Skeletal muscle satellite cell (primary cell): ENCODE measurements at regions not wholly inside any gene's neighbourhood (a gene's known extent, or its start where the extent isn't known, plus 50 kb on each side); places are given as distances from the start of the nearest gene placed in this dataset.

ENCODE experiments used
- H3K27me3 ChIP-seq: 2 replicates; pipeline ENCODE4 v1.7.0; 2013; ENCODE audit warnings: low read length; ENCODE audit not compliant: control insufficient read depth, insufficient read depth
- H3K36me3 ChIP-seq: 2 replicates; pipeline ENCODE4 v1.7.0; 2013; ENCODE audit warnings: mild to moderate bottlenecking, control low read depth, low read length; ENCODE audit not compliant: insufficient read depth
- H3K4me1 ChIP-seq: 2 replicates; pipeline ENCODE4 v1.7.0; 2013; ENCODE audit warnings: low read length; ENCODE audit not compliant: control insufficient read depth, insufficient read depth
- H3K4me2 ChIP-seq: 2 replicates; pipeline ENCODE4 v1.7.0; 2013; ENCODE audit warnings: mild to moderate bottlenecking, low read length
- H3K4me3 ChIP-seq: 2 replicates; pipeline ENCODE4 v1.7.0; 2013; ENCODE audit warnings: low read length
- H3K9ac ChIP-seq: 2 replicates; pipeline ENCODE4 v1.7.0; 2013; ENCODE audit warnings: mild to moderate bottlenecking, low read depth, low read length, moderate library complexity
- H3K9me3 ChIP-seq: replicated peaks from 2 replicates; pipeline ENCODE4 v1.7.0; 2013; ENCODE audit warnings: mild to moderate bottlenecking, control low read depth, low read length

DNA sequence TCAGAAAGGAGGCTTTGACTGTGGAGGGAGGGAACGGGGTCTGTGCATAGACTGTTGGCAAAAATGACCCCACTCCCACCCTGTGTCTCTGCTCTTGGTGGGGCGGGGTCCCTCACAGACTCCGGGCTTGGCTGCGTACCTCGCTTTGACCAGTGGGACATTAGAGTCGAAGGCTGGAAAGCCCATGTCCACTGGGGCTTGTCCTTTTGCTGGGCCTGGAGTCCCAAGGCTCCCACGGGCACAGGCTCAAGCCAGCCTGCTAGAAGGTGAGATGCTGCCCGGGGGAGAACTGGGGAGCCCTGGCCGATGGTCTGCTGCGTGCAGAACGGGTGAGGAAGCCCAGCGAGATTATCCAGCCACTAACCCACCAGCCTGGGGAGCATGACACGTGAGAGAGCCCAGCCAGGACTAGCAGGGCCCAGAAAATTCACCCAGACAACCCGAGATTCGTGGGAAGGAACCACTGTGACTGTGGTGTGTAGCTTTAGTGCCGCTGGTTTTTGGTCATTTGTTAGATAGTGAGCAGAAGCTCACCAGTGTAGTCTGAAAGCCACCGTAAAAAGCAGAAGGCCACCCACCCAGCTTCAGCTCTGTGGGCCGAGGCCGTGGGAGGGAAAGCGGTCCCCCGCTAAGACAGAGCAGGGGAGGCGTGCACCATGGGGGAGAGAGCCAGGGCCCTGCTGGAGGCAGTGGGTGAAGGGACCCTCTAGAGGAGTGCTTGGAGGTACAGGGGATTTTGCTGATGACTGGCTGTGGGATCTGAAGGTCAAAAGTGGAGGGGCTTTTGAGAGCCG lies 78.3 kb upstream of the C1orf174 start:
- H3K4me2 ChIP-seq, result no peak overlapping the region
- peaks cover 23% of the 10 kb centered on the region for H3K9me3 ChIP-seq
- H3K9ac ChIP-seq, result no peak overlapping the region
- no peaks in the 10 kb centered on the region for H3K4me1 ChIP-seq
- H3K27me3 ChIP-seq, result no peaks in the 10 kb centered on the region
- H3K4me3 ChIP-seq, result no peak overlapping the region
- H3K36me3 ChIP-seq, result no peaks in the 10 kb centered on the region

DNA sequence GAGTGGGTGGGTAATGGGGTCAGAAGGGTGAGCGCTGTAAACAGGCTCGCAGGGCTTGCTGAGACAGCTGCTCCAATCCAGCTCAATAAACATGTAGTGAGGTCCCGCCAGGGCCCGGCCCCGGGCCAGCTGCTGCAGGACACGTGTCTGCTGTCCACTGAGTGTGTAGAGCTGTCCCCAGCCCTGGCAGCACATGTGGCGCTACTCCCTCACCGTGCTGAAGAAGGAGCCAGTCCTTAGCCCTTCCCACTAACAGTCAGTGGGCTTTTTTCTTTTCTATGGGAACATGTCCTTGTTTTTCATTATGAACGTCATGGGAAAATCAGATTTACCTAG lies 78.9 kb upstream of the C1orf174 start:
- no peaks in the 10 kb centered on the region for H3K4me1 ChIP-seq
- no peak overlapping the region for H3K4me3 ChIP-seq
- no peak overlapping the region for H3K4me2 ChIP-seq
- no peak overlapping the region for H3K9ac ChIP-seq
- H3K9me3 ChIP-seq, result peaks cover 17% of the 10 kb centered on the region
- no peaks in the 10 kb centered on the region for H3K27me3 ChIP-seq
- no peaks in the 10 kb centered on the region for H3K36me3 ChIP-seq

DNA sequence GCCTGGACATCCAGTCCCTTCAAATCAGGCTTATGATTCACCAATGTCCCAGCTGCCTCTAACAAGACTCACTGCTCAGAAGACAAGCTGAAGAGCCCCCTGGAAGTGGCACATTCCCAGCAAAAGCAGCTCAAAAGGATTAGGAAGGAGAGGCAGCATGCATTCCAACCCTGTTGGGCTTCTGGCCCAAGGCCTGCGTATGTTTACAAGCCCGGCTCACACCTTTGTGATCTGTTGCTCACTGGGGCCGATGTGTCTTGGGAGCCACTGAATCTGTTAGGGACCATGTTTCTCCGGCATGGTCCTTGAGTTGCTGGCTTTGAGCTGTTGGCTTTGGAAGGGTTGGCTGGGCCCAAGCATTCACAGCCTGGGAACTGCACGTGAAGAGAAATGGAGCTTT lies 81.2 kb upstream of the C1orf174 start:
- peaks cover 19% of the 10 kb centered on the region for H3K9me3 ChIP-seq
- no peaks in the 10 kb centered on the region for H3K36me3 ChIP-seq
- no peaks in the 10 kb centered on the region for H3K27me3 ChIP-seq
- H3K4me2 ChIP-seq, result no peak overlapping the region
- no peak overlapping the region for H3K4me3 ChIP-seq
- H3K4me1 ChIP-seq, result no peaks in the 10 kb centered on the region
- H3K9ac ChIP-seq, result no peak overlapping the region

DNA sequence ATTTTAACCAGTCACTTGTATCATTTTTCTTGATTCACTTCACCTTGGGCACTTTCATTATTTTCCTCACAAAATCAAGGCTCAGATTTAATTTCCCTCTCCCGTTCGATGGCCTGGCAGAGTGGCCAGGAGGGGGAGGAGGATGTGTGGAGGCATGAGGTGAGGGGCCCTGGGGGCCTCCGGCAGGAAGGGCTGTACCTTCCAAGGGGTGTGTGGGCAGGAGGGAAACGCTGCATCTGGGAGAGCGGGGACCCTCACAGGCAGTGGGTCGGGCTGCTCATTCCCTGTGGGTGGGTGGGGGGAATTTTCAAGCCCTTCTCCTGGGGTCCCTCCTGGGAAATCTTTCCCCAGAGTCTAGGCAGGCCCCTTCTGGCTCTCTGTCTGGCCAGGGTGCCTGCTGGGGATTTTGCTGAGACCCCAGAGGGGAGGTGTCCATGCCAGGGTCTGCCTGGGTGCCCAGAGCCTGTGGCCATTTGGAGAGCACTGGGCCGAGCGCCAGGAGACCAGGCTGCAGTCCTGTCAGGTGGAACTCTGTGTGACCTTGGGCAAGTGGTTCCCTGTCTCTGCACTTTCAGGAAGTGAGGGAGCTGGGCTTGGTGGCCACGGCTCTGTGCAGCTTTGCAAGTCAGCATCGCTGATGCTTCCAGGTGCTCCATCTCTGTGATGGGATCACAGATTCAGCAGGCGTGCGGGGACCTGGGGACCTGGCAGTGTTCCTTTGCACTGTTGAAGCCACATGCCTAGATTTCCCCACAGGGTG lies 81.9 kb upstream of the C1orf174 start:
- H3K4me2 ChIP-seq, result no peak overlapping the region
- H3K9ac ChIP-seq, result no peak overlapping the region
- H3K27me3 ChIP-seq, result no peaks in the 10 kb centered on the region
- H3K4me1 ChIP-seq, result no peaks in the 10 kb centered on the region
- H3K9me3 ChIP-seq, result peaks cover 17% of the 10 kb centered on the region
- H3K36me3 ChIP-seq, result no peaks in the 10 kb centered on the region
- no peak overlapping the region for H3K4me3 ChIP-seq

DNA sequence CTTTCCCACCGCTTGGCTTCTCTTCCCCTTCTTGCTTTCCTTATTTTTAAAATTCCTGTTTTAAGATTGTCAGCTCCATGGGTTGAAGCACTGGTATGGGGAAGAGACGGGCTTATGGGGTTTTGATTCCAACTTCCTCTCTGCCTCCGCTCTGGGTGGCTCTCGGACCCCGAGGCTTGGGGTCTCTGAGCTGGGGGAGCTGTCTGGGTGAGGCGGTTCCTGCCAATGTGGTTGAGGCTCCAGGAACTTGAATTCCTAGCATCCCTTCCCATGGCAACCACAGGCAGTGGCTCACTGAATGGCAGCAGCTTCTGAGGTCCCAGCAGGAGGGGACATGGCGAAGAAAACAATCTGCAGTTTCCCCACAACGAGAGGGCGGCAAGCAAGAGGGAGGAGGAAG lies 83.1 kb upstream of the C1orf174 start:
- Histone ChIP-seq H3K4me2 (no peak overlapping the region), H3K9ac (no peak overlapping the region), H3K36me3 (no peaks in the 10 kb centered on the region), H3K4me1 (no peaks in the 10 kb centered on the region), H3K4me3 (no peak overlapping the region), H3K27me3 (no peaks in the 10 kb centered on the region), H3K9me3 (peaks cover 15% of the 10 kb centered on the region)

DNA sequence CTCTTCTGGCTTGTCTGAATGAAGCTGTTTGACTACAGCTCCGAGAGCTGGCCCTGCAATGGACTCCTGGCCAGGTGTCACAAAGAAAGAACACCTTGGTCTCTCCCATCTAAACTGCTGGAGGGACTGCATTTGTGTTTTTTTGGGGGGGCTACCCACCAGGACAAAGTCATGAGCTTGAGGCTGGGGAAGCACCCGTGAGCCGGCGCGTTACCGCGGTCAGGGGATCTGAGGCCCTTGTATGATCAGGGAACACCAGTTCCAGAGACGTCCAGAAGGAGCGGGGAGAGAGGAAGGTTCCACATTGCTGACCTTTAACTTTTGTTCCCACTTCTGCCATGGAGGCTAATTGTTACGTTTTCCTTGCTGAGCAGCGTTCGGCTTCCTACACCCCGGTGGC lies 84.5 kb upstream of the C1orf174 start:
- Histone ChIP-seq H3K4me1 (no peaks in the 10 kb centered on the region), H3K4me3 (no peak overlapping the region), H3K4me2 (no peak overlapping the region), H3K9ac (no peak overlapping the region), H3K36me3 (no peaks in the 10 kb centered on the region), H3K9me3 (peaks cover 7% of the 10 kb centered on the region), H3K27me3 (no peaks in the 10 kb centered on the region)

DNA sequence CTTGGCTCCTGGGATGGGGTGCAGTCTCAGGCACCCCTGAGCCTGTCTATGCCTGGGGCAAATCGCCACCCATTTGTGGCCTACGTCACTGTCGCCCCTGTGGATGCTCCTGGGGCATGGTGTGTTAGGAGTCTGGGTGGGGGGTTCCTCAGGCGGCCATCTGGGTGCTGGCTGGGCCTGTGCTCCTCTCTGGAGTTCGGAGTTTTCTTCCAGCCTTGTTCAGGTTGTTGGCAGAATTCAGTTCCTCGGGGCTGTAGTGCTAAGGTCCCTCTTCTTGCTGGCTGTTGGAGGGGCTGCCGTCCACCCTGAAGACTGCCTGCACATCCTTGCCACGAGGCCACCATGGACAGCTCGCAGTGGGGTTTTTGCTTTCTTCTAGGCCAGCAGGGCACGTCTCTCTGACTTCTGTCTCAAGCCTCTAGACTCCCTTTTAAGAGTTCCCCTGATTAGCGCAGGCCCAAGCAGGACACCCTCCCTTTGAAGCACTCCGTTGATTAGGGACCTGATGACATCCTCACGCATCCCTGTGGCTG lies 86.7 kb upstream of the C1orf174 start:
- Histone ChIP-seq H3K27me3 (no peaks in the 10 kb centered on the region), H3K4me3 (no peak overlapping the region), H3K4me2 (no peak overlapping the region), H3K36me3 (no peaks in the 10 kb centered on the region), H3K4me1 (no peaks in the 10 kb centered on the region), H3K9ac (no peak overlapping the region), H3K9me3 (peaks cover 7% of the 10 kb centered on the region)

DNA sequence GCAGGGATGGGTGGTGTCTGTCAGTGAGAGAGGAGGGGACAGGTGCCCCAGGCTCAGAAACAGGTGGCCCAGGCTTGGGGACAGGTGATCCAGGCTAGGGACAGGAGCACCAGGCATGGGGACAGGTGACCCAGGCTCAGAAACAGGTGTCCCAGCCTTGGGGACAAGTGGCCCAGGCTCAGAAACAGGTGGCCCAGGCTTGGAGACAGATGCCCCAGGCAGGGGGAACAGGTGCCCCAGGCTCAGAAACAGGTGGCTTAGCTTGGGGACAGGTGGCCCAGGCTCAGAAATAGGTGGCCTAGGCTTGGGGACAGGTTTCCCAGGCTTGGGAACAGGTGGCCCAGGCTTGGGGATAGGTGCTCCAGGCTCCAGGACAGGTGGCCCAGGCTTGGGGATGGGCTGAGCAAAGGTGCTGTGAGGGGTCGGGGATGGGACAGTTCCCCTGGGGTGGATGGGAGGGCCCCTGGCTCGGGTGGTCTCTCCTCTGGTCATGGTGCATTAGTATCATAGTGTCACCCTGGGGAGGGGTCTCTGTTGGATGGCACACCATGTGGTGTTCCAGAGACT lies 87.7 kb upstream of the C1orf174 start:
- Histone ChIP-seq H3K27me3 (no peaks in the 10 kb centered on the region), H3K9ac (no peak overlapping the region), H3K4me3 (no peak overlapping the region), H3K4me2 (no peak overlapping the region), H3K9me3 (peaks cover 15% of the 10 kb centered on the region), H3K36me3 (no peaks in the 10 kb centered on the region), H3K4me1 (no peaks in the 10 kb centered on the region)

DNA sequence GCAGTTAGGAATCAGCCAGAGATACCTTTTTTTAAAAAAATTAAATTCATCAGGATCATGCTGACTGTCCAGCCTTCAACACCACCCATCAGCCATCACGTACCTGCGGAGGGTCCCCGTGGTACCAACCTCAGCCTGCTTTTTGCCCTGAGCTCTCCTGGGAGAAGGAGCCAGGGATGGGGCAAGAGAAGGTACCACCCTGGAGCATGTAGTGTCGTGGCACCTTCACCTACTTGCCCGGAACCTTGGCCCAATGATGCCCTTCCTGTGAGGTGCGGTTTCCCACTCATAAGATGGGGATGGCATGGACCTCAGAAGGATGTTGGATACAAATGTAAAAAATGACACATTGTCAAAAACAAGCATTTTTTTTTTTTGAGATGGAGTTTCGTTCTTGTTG lies 88.4 kb upstream of the C1orf174 start:
- Histone ChIP-seq H3K36me3 (no peaks in the 10 kb centered on the region), H3K4me3 (no peak overlapping the region)

DNA sequence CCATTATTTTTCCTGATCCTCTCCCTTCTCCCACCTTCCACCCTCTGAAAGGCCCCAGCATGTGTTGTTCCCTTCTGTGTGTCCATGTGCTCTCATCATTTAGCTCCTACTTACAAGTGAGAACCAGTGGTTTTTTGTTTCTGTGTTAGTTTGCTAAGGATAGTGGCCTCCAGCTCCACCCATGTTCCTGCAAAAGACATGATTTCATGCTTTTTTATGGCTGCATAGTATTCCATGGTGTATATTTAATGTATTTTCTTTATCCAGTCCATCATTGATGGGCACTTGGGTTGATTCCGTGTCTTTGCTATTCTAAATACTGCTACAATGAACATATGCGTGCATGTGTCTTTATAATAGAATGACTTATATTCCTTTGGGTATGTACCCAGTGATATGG lies 89.4 kb upstream of the C1orf174 start:
- Histone ChIP-seq H3K9me3 (peaks cover 16% of the 10 kb centered on the region), H3K27me3 (no peaks in the 10 kb centered on the region), H3K36me3 (no peaks in the 10 kb centered on the region), H3K4me1 (no peaks in the 10 kb centered on the region), H3K4me2 (no peak overlapping the region), H3K9ac (no peak overlapping the region), H3K4me3 (no peak overlapping the region)

More for the DNA sequence above, 88.4 kb upstream of the C1orf174 start:
- Histone ChIP-seq H3K27me3 (no peaks in the 10 kb centered on the region), H3K4me2 (no peak overlapping the region), H3K4me1 (no peaks in the 10 kb centered on the region), H3K9ac (no peak overlapping the region), H3K9me3 (peaks cover 16% of the 10 kb centered on the region)

DNA sequence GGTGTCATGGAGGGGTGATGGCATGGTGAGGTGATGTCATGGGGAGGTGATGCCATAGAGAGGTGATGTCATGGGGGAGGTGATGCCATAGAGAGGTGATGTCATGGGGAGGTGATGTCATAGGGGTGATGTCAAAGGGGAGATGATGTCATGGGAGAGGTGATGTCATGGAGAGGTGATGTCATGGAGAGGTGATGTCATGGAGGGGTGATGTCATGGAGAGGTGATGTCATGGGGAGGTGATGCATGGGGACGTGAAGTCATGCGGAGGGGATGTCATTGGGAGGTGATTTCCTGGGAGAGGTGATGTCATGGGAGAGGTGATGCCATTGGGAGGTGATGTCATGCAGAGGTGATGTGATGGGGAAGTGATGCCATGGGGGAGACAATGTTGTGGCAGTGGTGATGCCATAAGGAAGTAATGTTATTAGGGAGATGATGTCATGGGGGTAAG lies 92.1 kb upstream of the C1orf174 start:
- H3K4me3 ChIP-seq, result no peak overlapping the region
- H3K36me3 ChIP-seq, result no peaks in the 10 kb centered on the region
- no peaks in the 10 kb centered on the region for H3K4me1 ChIP-seq
- no peaks in the 10 kb centered on the region for H3K27me3 ChIP-seq
- H3K4me2 ChIP-seq, result no peak overlapping the region
- peaks cover 20% of the 10 kb centered on the region for H3K9me3 ChIP-seq
- no peak overlapping the region for H3K9ac ChIP-seq
